ENCODE measurements at regions not wholly inside any gene's neighbourhood (a gene's known extent, or its start where the extent isn't known, plus 50 kb on each side); places are given as distances from the start of the nearest gene placed in this dataset.
A peak's percentile ranks its signal among the peaks of the same experiment; 100 is the strongest.
"Not testable (repeated sequence)": the region's sequence is repeated elsewhere in the genome, so short reads cannot be mapped to it uniquely, and the experiment has no call there.

DNA sequence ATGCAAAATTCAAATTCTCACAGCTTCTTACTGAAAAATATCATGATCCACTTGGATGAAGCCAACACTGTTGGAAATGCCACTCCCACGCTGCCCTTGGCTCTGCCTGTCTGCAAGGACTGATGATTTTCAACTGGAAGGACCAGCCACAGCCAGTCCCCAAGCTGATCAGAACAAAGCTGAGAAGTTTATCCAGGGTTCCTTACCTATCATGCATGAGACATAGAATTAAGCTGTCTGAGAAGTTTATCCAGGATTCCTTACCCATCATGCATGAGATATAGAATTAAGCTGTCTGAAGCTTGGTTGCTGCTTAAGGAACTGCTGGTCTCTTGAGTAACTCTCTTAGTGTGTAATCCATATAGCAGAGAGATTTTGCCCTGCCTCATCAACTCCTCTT, 159.8 kb upstream of the TMEM260 start:
- DNase-seq (ENCODE audit: low read depth in 2 of 3, low spot score in 2 of 3), result no peak

DNA sequence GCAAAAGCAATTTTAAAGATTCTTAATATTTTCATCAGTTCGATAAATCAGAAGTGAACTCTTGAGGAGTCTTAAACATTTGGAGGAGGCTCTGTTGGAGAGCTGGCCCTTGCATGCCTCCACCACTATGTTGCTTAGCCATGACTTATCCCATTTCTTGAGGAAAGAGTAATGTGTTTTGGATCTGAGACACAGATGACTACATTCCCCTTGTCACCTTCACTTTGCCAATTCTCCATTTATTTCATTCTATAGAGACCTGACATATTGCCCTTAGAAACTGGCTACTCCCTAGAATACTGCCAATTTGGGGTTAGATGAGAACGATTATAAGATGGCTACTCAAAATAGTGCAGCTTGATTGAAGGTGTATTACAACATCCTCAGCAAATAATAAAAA, 157.4 kb upstream of the TMEM260 start:
- no peak for DNase-seq (ENCODE audit: low read depth in 2 of 3, low spot score in 2 of 3)

DNA sequence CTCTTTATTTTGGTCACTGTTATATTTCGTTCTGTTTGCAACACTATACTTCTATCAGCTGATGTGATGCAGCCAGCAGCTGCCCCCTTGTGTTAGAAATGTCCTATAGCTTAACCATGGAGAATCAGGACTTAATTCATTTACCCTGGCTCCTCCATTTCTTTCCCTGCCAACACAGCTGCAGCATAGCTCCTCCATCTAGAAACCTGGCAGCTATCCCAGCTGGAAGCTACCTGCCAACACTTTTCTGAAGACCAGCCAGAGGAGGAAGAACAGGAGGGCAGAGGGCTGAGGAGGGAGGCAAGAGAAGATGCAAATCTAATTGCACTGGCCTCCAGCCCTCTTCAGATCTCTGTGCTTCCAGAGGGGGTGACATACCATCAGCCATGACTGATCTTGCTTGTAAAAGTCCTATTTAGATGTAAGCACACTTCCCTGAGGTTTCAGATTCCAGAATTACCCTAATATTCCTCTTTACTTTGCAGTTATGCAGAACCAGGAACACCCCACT, 156.8 kb upstream of the TMEM260 start:
- no peak for DNase-seq (ENCODE audit: low read depth in 2 of 3, low spot score in 2 of 3)

DNA sequence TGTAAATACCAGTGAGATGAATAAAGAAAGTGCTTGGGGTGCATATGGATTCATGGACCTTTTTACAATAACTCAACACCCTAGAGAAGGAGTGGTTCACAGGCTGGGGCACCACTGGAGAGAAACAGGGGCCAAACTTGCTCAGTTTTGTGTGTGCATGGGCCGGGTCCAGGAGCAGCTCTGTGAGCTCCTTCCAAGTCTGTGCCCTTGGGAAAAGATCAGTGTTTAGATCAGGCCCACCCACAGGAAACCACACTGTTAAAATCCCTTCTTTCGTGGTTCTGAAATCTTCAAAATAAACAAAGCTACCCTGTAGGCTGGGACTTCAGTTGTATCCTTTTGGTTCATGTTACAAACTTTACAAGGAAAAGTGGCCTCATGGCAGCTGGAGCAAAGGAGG, 156.1 kb upstream of the TMEM260 start:
- no peak for DNase-seq (ENCODE audit: low read depth in 2 of 3, low spot score in 2 of 3)

DNA sequence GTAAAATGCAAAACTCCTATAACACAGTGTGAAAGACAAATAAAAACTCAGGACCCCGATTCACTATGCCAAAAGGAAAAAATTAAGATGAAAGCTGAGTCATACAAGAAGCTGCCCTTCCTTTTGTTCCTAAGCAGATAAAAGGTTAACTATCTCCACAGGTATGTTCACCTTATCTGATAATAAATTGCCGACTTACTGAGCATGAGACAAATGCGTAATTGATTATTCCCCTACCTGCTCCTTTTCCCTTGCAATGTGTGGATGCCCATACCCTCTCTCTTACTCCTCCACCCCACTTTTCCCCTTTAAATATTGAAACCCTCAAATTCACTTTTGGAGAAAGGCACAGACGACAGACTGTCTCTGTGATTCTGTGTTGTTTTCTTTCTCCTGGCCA, 148.6 kb upstream of the TMEM260 start:
- DNase-seq (ENCODE audit: low read depth in 2 of 3, low spot score in 2 of 3), result no peak

DNA sequence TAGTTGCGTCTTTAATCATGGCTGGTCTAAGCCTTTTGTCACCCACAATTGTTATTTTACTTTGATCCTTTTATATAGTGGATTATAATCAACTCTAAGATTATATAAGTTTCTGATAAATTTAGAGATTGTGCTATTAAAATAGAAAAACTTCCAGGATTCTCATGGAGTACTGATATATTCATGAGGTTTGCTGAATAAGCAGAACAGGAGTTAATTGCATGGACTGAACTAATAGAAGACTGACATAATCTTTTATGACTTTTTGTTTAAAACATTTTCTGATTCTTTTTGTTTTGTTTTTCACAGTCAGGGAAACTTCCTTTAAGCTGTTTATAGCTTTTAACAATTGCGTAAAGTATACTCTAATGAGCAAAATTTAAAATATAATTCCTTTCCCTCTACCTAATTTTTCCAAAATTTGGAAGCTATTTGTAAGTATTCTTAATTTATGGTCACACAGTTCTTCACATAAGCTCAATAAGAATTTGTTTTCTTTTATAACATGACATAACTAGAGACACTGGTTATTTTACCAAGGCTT, 129.9 kb upstream of the TMEM260 start:
- DNase-seq (ENCODE audit: low read depth in 2 of 3, low spot score in 2 of 3), result no peak

DNA sequence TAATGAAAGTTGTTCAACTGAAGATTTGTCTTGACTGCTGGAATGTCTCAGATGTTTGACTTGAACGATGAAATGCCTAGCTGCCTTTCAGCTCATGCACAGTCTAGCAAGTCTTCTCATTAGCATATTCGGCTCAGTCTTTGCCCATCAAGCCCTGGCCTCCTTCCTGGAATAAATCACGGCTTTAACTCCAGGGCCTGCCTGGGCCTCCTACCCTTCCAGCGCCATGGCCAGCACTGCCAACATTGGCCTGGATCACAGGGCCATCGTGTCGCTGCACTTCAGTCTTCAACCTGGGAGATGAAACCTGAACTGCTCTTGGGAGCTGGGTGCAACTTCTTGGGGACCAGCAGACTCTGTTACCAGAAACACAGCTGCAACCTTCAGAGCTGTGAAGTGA, 126.7 kb upstream of the TMEM260 start:
- DNase-seq (ENCODE audit: low read depth in 2 of 3, low spot score in 2 of 3), result no peak

DNA sequence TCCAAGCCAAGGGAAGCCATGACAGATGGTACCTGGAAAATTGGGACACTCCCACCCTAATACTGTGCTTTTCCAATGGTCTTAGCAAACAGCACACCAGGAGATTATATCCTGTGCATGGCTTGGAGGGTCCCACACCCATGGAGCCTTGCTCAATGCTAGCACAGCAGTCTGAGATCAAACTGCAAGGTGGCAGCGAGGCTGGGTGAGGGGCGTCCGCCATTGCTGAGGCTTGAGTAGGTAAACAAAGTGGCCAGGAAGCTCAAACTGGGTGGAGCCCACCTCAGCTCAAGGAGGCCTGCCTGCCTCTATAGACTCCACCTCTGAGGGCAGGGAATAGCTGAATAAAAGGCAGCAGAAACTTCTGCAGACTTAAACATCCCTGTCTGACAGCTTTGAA, 124.9 kb upstream of the TMEM260 start:
- not testable (repeated sequence) for DNase-seq (ENCODE audit: low read depth in 2 of 3, low spot score in 2 of 3)

DNA sequence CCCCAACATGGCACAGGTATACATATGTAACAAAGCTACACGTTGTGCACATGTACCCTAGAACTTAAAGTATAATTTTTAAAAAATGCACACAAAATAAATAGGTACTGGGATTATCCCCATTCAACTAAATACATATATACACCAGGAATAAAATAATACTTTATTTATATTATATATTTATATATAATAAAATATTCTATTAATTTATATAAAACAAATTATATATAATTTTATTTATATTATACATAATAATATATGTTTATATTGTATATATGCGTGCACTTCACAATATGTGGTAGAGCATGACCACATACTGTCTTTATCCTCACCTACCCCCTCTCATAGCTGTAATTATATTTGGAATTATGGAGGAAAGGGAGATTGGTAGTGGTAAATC, 119.1 kb upstream of the TMEM260 start:
- DNase-seq (ENCODE audit: low read depth in 2 of 3, low spot score in 2 of 3), result no peak

DNA sequence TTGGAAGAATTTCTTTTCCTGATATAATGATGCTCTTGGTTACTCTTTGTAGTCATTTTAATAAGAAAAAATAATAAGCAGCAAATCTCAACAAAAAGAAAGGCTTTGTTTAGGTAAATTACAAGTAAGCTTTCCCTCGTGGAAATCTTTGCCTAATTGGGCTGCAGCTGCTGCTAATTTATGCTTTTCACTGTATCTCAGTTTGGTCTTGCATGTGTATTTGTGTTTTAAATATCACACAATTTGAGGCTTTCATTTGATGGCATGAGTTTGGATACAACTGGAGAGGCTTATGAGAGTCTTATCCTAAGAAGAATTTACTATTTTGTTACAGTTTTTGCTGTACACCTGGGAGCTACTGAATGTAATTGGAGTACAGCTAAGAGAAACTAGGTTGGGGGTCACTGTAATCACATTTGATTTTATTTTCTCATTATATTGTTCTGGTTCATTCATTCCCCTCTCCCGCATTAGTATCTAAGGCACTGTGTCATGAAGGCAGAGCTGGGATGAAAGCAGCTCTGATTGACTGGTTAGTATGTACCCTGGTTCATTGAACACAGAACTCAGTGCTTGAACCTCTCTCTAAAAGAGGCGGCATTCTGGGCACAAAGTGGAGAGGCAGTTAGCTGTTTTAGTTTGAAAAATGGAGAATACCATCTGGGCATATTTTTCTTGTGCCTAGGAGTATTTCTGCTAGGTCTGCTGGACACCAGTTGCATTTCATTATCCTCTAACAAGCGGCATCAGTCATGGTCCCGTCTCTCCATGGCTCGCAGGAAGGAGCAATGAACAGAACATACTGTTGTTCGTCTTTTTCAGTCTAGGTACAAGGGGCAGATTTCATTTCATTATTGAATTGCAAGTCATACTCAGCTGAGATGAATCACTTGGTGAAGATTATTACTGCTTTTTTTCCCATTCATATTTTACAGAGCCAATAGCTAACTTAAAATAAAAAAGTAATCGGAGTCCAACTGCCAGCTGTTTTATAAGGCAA, 118.0 kb upstream of the TMEM260 start:
- no peak for DNase-seq (ENCODE audit: low read depth in 2 of 3, low spot score in 2 of 3)

DNA sequence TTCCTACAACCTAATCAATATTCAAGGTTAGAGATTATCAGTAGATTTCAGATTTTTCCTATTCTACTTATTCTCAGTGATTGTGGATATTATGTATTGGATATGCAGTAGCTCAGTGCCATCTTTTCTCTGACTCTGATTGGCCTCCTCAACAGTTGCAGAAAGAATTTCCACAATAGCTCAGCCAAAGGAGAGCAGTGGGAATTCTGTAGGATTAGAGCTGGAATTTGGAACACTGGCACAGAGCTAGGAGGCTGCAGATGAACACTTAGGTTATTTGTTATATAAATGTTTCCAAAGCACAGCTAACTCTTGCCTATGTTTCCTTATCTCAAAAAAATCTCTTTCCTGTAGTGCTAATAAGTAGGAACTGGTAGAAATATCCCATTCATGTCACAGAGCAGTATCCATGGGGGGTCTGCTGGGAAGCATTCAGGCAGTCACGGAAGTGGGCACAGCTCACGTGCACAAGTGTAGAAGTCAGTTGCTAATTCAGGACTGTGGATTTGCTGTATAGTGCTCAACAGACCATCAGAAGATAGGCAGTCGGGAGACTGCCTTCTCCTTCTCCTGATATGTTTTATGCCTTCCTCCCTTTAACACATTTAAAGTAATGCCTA, 116.2 kb upstream of the TMEM260 start:
- no peak for DNase-seq (ENCODE audit: low read depth in 2 of 3, low spot score in 2 of 3)

DNA sequence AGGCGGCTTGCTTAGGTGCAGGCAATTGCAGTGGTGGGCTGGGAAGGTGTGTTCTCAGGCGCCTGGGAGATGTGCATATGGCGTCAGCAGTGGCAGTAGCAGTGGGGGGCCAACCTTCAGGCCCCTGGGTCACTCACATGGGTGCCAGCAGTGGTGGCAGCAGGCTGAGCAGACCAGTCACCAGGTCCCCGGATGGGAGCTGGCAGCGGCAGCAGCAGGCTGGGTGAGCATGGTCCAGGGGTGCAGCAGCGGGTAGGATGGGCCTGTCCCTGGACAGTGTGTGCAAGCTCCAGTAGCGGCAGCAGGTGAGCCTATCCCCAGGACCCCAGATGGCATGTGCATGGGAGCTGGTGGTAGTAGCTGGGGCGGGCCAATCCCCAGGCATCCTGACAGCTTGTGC, 108.5 kb upstream of the TMEM260 start:
- DNase-seq (ENCODE audit: low read depth in 2 of 3, low spot score in 2 of 3), result no peak

DNA sequence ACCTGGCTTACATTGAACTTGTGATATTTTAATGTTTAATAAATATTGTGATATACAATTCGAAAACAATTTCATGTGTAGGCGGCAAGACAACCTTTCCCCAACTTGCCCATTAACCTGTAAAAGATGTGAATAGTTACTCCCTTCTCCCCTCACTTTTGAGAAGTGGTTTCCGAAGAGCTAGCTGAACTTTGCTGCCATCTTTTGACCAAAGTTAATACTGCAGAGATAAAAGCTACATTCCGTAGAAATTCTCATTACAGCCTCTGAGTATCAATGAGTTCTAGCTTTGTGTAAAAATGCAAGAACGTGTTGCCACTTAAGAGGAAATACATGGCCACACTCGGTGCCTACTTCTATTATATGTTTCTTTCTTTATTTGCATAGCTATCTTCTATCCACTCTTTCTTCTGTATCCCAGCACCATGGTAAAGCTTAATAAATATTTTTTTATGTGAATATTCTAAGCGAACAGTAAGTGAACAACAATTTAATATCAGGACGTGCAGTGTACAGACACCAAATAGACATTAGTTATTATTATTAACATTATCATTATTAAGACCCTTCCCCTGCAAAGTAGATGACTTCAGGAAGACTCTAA, 105.1 kb upstream of the TMEM260 start:
- no peak for DNase-seq (ENCODE audit: low read depth in 2 of 3, low spot score in 2 of 3)

DNA sequence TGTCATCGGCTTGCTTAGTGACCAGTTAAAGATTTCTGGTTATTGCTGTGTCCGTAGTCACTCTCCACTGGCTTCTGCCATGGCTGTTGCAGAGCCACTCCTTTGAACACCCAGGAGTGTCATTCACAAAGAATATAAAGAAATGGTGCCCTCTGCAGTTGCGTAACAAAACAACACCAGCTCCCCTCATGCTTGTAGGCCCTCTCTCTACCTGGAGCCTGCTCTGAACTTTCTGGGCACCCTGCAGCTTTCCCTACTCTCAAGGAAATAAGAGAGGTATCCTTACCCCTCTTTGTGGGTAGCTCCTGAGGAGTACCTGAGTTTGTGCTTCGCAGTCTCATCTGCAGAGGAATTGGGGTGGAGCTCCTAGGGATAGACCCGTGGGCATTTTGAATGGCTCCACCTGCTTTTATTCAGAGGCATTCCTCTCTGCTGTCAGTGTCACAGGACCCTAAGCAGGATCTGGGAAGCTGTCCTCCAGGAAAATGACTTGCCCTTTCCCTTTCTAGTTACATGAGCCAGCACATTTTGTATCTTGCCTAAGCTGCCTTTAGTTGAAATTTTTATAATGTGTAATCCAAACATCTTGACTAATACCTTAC, 97.2 kb upstream of the TMEM260 start:
- no peak for DNase-seq (ENCODE audit: low read depth in 2 of 3, low spot score in 2 of 3)

DNA sequence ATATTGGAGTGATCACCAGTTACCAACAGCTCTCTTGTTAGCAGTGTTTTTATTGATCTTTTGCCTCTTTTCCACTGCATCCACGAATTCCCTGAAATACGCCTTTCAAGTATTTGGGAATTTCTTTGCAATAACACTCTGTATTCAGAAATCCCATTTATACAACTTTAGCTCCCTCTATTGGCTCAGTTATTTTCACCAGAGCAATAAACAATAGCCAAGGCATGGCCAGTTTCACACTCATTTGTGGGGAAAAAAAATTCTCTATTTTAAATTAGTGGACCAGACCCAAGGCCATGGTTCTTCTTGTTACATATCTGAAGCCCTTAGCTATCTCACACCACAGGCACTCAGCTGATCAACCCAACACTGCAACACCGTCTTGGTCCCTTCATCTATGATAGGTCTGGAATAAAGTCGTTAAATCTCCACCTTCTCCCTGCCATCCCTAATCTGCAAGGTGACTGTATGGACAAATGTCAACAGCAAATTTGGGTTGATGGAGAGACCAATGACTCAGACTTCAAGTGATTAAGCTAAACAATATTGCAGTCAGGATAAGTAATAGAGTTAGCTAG, 92.4 kb upstream of the TMEM260 start:
- DNase-seq (ENCODE audit: low read depth in 2 of 3, low spot score in 2 of 3), result no peak

DNA sequence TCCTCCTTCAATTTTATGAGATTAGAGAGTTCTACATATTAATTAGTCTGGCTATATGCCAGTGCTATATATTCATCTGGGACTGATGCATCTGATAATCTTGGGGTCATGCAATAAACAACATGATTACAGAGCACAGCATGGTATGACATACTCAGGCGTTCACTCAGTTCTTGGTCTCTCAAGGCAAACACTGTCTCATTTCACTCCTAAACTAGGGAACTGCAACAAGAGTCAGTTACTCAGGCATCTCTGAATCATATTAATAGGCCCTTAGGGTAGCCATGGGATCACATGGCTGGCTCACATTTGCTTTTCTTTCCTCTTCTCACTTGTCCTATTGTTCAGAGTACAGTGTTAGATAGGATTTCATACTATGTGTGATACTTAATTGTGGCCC, 91.8 kb upstream of the TMEM260 start:
- no peak for DNase-seq (ENCODE audit: low read depth in 2 of 3, low spot score in 2 of 3)

DNA sequence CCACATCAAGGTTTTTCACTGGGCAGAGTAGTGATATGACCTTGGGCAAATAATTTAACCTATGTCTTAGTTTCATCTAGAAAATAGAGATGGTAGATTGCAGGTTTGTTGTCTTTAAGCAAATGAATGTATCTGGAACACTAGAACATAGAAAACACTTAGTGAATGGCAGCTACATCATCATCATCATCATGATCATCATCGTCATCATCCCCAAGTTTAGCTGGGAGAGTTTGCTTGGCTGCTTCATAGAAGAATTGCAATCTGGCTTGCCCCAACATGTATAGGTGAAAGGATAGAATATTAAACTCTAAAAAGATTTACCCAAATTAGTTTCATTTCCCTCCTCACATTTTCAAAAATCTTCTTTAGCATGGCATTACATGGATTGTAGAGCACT, 91.3 kb upstream of the TMEM260 start:
- no peak for DNase-seq (ENCODE audit: low read depth in 2 of 3, low spot score in 2 of 3)

DNA sequence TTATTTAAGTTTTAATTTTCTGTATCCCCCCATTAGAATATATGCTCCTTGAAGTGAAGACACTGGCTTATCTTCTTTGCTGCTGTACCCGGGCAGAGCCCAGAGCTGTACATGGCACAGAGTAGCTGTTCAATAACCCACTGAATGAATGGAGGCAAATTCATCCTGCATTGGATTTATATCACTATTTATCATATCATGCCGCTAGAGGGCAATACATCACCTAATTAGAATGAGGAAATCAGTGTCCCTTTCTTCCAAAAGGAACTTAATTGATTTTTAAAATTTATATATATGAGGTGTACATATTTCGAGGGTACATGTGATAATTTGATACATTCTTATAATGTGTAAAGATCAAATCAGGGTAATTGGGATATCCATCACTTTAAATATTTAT, 89.2 kb upstream of the TMEM260 start:
- no peak for DNase-seq (ENCODE audit: low read depth in 2 of 3, low spot score in 2 of 3)

DNA sequence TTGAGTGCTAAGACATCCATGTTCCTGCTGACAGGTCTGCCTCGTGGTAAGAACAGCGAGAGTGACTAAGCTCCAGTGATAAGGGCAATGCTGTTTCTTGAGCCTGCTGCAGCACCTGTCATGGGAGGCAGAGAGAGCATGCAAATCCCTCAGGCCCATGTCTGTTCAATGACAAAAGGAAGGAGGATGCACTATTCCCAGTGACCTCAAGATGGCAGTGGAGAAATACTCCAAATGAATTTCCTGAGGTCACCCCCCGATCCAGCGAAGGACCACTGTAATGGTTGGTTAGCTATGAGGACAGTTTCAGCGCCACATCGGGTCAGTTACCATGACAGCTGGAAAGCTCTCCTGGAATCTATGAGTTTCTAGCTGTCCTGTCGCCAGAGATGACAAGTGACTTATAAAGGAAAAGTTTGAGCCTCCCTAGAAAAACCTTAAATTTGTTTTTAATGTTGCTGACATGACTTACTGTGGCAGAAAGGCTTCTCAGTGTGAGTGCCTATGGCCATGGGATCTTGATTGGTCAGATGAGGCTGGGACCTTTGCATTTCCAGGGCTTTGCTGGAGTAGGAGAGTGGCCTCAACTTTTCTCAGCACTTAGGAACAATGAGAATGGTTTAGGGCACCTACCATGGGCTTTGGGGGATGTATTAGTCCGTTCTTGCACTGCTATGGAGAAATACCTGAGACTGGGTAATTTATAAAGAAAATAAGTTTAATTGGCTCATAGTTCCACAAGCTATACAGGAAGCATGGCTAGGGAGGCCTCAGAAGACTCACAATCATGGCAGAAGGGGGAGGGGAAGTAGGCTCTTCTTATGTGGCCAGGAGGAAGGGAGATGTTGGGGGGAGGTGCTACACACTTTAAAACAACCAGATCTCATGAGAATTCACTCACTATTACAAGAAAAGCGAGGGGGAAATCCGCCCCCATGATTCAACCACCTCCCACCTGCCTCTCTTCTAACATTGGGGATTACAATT, 88.0 kb upstream of the TMEM260 start:
- peak in 1 of 3 experiments; percentile 0 for DNase-seq (ENCODE audit: low read depth in 2 of 3, low spot score in 2 of 3)

DNA sequence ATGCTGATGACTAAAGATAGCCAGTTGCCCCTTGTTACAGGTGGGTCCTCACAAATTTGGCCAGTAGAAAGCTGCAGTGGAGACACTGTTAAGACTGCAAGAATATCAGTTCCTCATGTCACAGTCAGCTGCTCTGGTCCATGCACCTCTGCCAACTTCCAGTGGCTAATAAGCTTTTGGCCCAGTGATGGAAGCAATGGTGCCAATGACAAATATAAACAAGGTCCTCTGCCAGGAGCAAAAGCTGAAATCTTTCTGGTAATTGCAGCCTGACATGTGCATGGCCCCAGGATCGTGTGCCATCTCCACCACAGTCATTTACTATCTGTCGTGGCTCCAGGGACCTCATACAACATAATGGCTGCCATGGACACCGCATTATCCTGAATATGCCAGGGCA, 85.4 kb upstream of the TMEM260 start:
- DNase-seq (ENCODE audit: low read depth in 2 of 3, low spot score in 2 of 3), result no peak

Data from activated CD8-positive, alpha-beta memory T cell treated with anti-CD3 and anti-CD28 coated beads for 48 hours (primary cell).